Lower lobe of right lung (tissue), 2 donors: ENCODE measurements at regions not wholly inside any gene's neighbourhood (a gene's known extent, or its start where the extent isn't known, plus 50 kb on each side); places are given as distances from the start of the nearest gene placed in this dataset.
"Not testable (repeated sequence)": the region's sequence is repeated elsewhere in the genome, so short reads cannot be mapped to it uniquely, and the experiment has no call there.

Source experiments
- ATAC-seq, 2 donors: fragments of 200-7000 bp; cut with Tn5 transposase; one replicate each; pipeline ENCODE4 v1.9.1; 2020 to 2022; ENCODE audit warnings: mild to moderate bottlenecking in 2 of 2, moderate library complexity in 2 of 2
- DNase-seq: peaks from one replicate; pipeline ENCODE4 v3.0.0-alpha.2; 2020
- H3K27ac ChIP-seq: fragments of 200-600 bp; one replicate; pipeline ENCODE4 v1.8.0; 2022
- H3K27me3 ChIP-seq: fragments of 200-600 bp; one replicate; pipeline ENCODE4 v1.8.0; 2022; ENCODE audit warnings: low read depth
- H3K36me3 ChIP-seq: fragments of 200-600 bp; one replicate; pipeline ENCODE4 v1.8.0; 2022; ENCODE audit warnings: mild to moderate bottlenecking
- H3K4me1 ChIP-seq: fragments of 200-600 bp; one replicate; pipeline ENCODE4 v1.8.0; 2022
- H3K4me3 ChIP-seq: fragments of 200-600 bp; one replicate; pipeline ENCODE4 v1.8.0; 2022; ENCODE audit warnings: mild to moderate bottlenecking
- H3K9me3 ChIP-seq: fragments of 200-600 bp; one replicate; pipeline ENCODE4 v1.8.0; 2022
- intact Hi-C: fragments of 100-400 bp; cut with DNase I; formaldehyde crosslinking; loops from one replicate; pipeline ENCODE4 v1.11.0; 2022
- TF ChIP-seq, protein P1 (sequence below): fragments of 200-600 bp; IDR thresholded peaks from one replicate; pipeline ENCODE4 v1.8.0; 2022; ENCODE audit warnings: antibody characterized with exemption, mild to moderate bottlenecking
- donor health status: DM: no; HTN: yes; CAD: no; lungs with severe emphysema.

DNA sequence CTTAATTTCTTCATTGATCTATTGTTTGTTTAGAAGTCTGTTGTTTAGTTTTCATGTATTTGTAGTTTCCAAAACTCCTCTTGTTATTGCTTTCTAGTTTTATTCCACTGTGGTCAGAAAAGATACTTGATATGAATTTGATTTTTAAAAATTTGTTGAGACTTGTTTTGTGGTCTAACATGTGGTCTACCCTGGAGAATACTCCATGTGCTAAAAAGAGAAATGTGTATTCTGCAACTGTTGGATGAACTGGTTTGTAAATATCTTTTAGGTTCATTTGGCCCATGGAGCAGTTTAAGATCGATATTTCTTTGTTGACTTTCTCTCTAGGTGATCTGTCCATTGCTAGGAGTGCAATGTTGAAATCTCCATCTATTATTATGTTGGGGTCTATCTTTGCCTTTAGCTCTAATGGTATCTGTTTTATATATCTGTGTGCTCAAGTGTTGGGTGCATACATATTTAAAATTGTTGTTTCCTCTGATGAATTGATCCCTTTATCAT lies 150.6 kb upstream of the ATP10B start:
- Histone ChIP-seq H3K36me3 (no peaks in the 10 kb centered on the region), H3K9me3 (no peaks in the 10 kb centered on the region), H3K4me1 (no peaks in the 10 kb centered on the region), H3K27ac (no peak overlapping the region), H3K27me3 (no peaks in the 10 kb centered on the region), H3K4me3 (no peak overlapping the region)
- ATAC-seq = no peak
- TF ChIP-seq, protein P1, sequence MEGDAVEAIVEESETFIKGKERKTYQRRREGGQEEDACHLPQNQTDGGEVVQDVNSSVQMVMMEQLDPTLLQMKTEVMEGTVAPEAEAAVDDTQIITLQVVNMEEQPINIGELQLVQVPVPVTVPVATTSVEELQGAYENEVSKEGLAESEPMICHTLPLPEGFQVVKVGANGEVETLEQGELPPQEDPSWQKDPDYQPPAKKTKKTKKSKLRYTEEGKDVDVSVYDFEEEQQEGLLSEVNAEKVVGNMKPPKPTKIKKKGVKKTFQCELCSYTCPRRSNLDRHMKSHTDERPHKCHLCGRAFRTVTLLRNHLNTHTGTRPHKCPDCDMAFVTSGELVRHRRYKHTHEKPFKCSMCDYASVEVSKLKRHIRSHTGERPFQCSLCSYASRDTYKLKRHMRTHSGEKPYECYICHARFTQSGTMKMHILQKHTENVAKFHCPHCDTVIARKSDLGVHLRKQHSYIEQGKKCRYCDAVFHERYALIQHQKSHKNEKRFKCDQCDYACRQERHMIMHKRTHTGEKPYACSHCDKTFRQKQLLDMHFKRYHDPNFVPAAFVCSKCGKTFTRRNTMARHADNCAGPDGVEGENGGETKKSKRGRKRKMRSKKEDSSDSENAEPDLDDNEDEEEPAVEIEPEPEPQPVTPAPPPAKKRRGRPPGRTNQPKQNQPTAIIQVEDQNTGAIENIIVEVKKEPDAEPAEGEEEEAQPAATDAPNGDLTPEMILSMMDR = no peak
- DNase-seq = no peak
- intact Hi-C loops = no loop called here

DNA sequence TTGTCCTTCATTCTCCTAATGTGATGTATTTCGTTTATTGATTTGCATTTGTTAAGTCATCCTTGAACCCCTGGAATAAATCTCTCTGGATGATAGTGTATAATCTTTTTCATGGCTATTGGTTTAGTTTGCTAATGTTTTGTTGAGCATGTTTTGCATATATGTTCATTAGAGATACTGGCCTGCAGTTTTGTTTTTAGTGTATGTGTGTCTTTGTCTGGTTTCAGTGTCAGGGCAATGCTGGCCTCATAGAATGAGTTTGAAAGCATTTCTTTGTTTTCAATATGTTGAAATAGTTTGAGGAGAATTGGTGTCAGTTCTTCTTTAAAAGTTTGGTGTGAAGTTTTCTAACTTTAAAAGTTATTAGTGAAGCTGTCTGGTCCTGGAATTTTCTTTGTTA lies 149.6 kb upstream of the ATP10B start:
- Histone ChIP-seq H3K4me3 (no peak overlapping the region), H3K27ac (no peak overlapping the region), H3K9me3 (no peaks in the 10 kb centered on the region), H3K4me1 (no peaks in the 10 kb centered on the region), H3K36me3 (no peaks in the 10 kb centered on the region), H3K27me3 (no peaks in the 10 kb centered on the region)
- ATAC-seq (no peak), DNase-seq (no peak)
- TF ChIP-seq, protein P1 = no peak
- intact Hi-C loops = no loop called here

DNA sequence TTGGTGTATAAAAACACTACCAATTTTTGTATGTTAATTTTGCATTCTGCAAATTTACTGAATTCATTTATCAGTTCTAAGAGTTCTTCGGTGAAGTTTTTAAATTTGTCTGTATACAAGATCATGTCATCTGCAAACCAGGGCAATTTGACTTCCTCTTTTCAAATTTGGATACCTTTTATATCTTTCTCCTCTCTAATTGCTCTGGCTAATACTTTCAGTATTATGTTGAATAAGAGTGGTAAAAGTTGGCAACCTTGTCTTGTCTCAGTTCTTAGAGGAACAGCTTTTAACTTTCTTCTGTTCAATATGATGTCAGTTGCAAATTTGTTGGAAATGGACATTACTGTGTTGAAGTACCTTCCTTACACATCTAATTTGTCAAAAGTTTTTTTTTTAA lies 149.1 kb upstream of the ATP10B start:
- H3K9me3 ChIP-seq, H3K4me3 ChIP-seq, intact Hi-C loops, DNase-seq, ATAC-seq, H3K27me3 ChIP-seq, H3K4me1 ChIP-seq, H3K27ac ChIP-seq, H3K36me3 ChIP-seq: not testable (repeated sequence)

DNA sequence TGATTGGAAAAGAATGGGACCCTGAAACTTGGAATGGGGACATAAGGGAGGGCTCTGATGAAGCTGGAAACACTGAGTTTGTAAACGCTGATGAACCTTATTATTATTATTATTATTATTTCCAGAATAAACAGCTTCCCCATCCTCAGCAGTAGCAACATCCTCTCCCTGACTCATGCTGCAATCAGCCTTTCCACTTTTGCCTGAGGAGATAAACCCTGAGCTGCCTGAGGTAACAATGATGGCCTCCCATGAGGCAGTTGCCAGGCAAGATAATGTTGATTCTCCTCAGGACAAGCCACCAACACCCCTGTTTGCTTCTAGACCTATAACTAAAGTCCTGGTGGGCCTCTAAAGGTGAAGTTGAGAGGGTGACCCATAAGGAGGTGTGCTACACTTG lies 139.2 kb upstream of the ATP10B start:
- intact Hi-C loops = no loop called here
- Histone ChIP-seq H3K27ac (no peak overlapping the region), H3K36me3 (no peaks in the 10 kb centered on the region), H3K9me3 (no peaks in the 10 kb centered on the region), H3K27me3 (no peaks in the 10 kb centered on the region), H3K4me1 (no peaks in the 10 kb centered on the region), H3K4me3 (no peak overlapping the region)
- no peak for ATAC-seq
- TF ChIP-seq, protein P1 = no peak
- no peak for DNase-seq

DNA sequence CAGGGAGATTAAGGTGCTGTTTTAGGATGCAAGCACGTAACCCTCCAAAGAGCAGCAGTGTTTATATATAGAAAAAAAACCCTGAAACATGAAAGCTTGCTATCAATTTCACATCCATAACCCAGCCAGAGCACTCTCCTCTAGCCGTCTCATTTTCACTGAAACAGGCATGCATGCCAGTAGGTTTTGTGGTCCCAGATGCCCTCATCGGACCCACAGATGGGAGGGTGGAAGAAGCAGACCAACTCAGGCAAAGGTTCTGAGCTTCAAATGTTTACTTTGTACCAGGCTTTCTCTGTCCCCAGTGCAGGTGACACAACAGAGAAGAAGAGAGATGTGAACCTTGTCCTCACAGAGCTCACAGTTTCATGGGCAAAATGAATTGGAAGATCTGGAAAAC lies 127.4 kb upstream of the ATP10B start:
- Histone ChIP-seq H3K9me3 (no peaks in the 10 kb centered on the region), H3K4me3 (no peak overlapping the region), H3K27ac (no peak overlapping the region), H3K4me1 (no peaks in the 10 kb centered on the region), H3K36me3 (no peaks in the 10 kb centered on the region), H3K27me3 (no peaks in the 10 kb centered on the region)
- no peak for ATAC-seq
- no peak for DNase-seq
- TF ChIP-seq, protein P1 = no peak
- intact Hi-C loops = no loop called here

DNA sequence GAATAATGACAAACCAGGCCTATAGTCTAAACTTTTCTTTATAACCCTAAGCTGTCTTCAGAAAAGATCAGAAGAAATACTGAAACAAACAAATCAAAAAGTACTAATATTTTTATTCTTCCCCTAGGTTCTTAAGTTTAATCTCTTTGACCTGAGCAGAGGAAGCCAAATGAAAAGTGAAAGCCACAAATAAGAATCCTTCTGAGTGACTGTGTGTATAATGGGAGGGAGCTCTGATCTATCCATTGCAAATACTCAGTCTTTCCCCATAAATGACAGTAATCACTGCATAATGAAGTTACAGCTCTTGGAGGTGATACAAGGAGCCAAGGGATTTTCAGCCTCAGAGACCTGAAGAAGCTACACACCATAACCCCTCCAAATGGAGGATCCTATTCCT lies 126.9 kb upstream of the ATP10B start:
- H3K9me3 ChIP-seq = no peaks in the 10 kb centered on the region
- no peak for ATAC-seq
- H3K27me3 ChIP-seq = no peaks in the 10 kb centered on the region
- intact Hi-C loops = no loop called here
- no peak overlapping the region for H3K27ac ChIP-seq
- TF ChIP-seq, protein P1 = no peak
- no peak for DNase-seq
- no peaks in the 10 kb centered on the region for H3K4me1 ChIP-seq
- no peak overlapping the region for H3K4me3 ChIP-seq
- no peaks in the 10 kb centered on the region for H3K36me3 ChIP-seq
